ENCODE measurements at regions not wholly inside any gene's neighbourhood (a gene's known extent, or its start where the extent isn't known, plus 50 kb on each side); places are given as distances from the start of the nearest gene placed in this dataset.

DNA sequence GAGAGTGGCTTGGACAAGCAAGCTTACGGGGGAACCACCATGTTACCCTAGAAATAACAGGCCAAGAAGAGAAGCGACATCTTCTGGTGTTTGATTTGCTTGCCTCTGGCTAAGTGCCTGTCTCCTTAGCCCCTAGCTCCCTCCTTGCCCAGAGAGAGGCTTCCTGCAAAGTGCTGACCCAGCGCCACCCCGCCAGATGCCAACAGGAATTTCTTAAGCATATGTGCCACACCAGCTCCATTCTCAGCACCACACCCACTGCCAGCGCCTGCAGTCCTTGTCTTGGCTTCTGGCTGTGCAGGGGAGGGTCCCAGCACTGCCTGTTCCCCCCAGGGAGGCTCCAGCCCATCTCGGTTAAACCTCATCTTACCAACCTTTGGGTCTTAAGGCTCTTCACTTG is 74.2 kb upstream of the NCOR2 start:
- Histone ChIP-seq H2AFZ (ENCODE audit: low read length) (no peak overlapping the region), H3K4ac (ENCODE audit: low read depth, low read length) (no peak overlapping the region), H3K23me2 (ENCODE audit: insufficient read length, low read depth, low read length, poor library complexity, severe bottlenecking) (no peaks in the 10 kb centered on the region), H3K18ac (ENCODE audit: insufficient read length, low read depth, low read length) (no peak overlapping the region), H3K14ac (ENCODE audit: insufficient read depth, low read length) (no peak overlapping the region), H3K9ac (ENCODE audit: extremely low read depth, insufficient read length, low read length) (no peak overlapping the region), H3K4me2 (ENCODE audit: insufficient read depth, insufficient read length, low read length) (no peak overlapping the region), H2BK15ac (ENCODE audit: low read depth, low read length) (no peak overlapping the region), H3K27me3 (ENCODE audit: insufficient read depth, low read length) (no peaks in the 10 kb centered on the region), H4K91ac (ENCODE audit: insufficient read length, low read depth, low read length) (no peak overlapping the region), H3T11ph (ENCODE audit: low read length) (no peak overlapping the region), H4K8ac (replicated peaks; ENCODE audit: insufficient read length, low read depth, low read length) (no peak overlapping the region), H3K9me3 (ENCODE audit: control insufficient read depth, low read depth, low read length) (no peaks in the 10 kb centered on the region), H2AK5ac (ENCODE audit: insufficient read length, low read length) (no peak overlapping the region), H3K56ac (ENCODE audit: insufficient read length, low read depth, low read length) (no peak overlapping the region), H2BK5ac (ENCODE audit: insufficient read length, low read length) (no peak overlapping the region), H2BK12ac (ENCODE audit: insufficient read length, low read depth, low read length) (no peak overlapping the region), H3K23ac (ENCODE audit: insufficient read length, low read depth, low read length) (no peak overlapping the region), H3K4me1 (ENCODE audit: insufficient read depth, low read length) (no peaks in the 10 kb centered on the region; the same call in 1 of the 2 replicates), H3K79me2 (ENCODE audit: insufficient read depth, low read length) (no peaks in the 10 kb centered on the region), H3K27ac (ENCODE audit: insufficient read length, low read depth, low read length) (no peak overlapping the region), H2BK120ac (ENCODE audit: low read depth, low read length, poor library complexity, severe bottlenecking) (no peak overlapping the region), H4K5ac (ENCODE audit: insufficient read length, low read depth, low read length) (no peak overlapping the region), H2BK20ac (ENCODE audit: low read depth, low read length, poor library complexity, severe bottlenecking) (no peak overlapping the region), H4K20me1 (ENCODE audit: control insufficient read depth, insufficient read depth, insufficient read length) (no peaks in the 10 kb centered on the region), H3K79me1 (ENCODE audit: insufficient read depth, low read depth, low read length, poor library complexity, severe bottlenecking) (no peaks in the 10 kb centered on the region)
- no peak for DNase-seq
- TF ChIP-seq, protein P1, sequence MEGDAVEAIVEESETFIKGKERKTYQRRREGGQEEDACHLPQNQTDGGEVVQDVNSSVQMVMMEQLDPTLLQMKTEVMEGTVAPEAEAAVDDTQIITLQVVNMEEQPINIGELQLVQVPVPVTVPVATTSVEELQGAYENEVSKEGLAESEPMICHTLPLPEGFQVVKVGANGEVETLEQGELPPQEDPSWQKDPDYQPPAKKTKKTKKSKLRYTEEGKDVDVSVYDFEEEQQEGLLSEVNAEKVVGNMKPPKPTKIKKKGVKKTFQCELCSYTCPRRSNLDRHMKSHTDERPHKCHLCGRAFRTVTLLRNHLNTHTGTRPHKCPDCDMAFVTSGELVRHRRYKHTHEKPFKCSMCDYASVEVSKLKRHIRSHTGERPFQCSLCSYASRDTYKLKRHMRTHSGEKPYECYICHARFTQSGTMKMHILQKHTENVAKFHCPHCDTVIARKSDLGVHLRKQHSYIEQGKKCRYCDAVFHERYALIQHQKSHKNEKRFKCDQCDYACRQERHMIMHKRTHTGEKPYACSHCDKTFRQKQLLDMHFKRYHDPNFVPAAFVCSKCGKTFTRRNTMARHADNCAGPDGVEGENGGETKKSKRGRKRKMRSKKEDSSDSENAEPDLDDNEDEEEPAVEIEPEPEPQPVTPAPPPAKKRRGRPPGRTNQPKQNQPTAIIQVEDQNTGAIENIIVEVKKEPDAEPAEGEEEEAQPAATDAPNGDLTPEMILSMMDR (conservative IDR thresholded peaks at IDR 0.05) = no peak
- peak overlapping the region in 1 of 3 experiments; percentile 72; a peak in 1 of 7 replicates for H3K27ac Mint-ChIP-seq
- no peaks in the 10 kb centered on the region for H3K9me3 Mint-ChIP-seq
- H3K4me1 Mint-ChIP-seq = peaks cover 11 to 13% of the 10 kb centered on the region in 2 experiments
- WGBS (ENCODE audit: extremely low coverage, insufficient read length, low lambda C conversion rate) = no CpG with 5 or more reads among the region's 6 CpGs
- H3K4me3 Mint-ChIP-seq = no peak overlapping the region
- H3K27me3 Mint-ChIP-seq (ENCODE audit: low read depth) = peaks cover 9% of the 10 kb centered on the region
- no peaks in the 10 kb centered on the region for H3K36me3 Mint-ChIP-seq (ENCODE audit: insufficient read depth in 1 of 3, low read depth in 3 of 3)

Measured in H9 (cell line).